ENCODE measurements at regions not wholly inside any gene's neighbourhood (a gene's known extent, or its start where the extent isn't known, plus 50 kb on each side); places are given as distances from the start of the nearest gene placed in this dataset.
"Not testable (repeated sequence)": the region's sequence is repeated elsewhere in the genome, so short reads cannot be mapped to it uniquely, and the experiment has no call there.

DNA sequence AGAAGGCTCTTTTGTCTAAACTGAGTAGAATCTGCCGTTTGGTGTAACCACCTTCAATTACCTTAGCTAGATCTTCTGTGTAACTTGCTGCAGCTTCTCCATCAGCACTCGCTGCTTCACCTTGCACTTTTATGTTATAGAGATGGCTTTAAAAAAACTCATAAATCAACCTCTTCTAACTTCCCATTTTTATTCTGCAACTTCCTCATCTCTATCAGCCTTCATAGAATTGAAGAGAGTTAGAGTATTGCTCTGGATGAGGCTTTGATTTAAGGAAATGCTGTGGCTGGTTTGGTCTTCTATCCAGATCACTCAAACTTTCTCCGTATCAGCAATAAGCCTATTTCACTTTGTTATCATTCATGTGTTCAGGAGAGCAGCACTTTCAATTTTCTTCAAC, 1131.9 kb upstream of the CELF2 start:
- DNase-seq = no peak

DNA sequence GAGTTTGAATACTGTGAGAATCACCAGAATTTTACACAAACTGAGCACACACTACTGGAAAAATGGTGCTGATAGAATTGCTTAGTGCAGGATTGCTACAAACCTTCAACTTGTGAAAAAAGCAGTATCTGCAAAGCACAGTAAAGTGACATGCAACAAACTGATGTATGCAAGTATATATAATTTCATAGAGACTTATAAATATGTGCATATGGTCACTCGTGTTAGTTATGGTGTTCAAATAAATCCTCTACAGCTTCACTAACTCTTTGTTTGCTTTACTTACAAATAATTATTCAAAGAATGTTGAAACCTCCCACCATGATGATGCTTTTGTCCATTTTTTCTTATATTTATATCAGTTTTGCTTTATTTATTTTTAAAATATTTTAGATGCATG, 1130.9 kb upstream of the CELF2 start:
- DNase-seq = no peak

DNA sequence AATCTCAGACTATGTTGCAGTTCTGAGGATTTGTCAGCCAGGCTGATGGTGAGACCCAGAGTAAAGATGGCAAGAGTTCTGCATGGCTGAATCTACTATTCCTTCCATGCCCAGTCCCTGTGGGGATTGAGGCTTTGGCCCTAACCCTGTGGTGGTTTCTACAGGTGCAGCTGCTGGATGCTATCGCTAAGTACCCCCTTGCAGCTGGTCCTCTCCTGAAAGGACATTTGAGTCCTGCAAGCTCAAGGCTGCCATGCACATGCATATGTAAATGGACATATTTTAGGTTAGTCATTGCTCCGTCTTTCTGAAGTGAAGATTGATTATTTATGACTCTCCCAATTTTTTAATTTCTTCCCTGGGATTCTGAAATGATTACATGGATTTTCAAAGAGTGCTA, 1122.2 kb upstream of the CELF2 start:
- DNase-seq = no peak

DNA sequence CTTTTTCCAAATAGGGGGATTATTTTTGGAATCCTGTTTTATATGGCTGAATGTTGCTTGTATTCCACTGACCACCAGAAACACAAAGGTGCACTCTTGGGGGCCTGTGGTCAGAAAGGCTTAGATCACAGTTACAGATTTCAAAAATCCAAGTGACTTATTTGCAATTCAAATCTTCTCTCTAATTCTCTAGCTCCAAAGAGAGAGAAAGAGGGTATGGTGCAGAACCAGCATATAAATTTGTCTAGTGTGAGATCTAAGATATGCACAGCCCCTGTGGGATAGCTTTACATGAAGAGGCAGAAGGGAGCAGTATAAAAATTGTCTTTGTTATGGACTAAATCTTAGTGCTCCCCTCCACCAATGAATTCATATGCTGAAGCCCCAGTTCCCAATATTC, 1121.7 kb upstream of the CELF2 start:
- DNase-seq = no peak

DNA sequence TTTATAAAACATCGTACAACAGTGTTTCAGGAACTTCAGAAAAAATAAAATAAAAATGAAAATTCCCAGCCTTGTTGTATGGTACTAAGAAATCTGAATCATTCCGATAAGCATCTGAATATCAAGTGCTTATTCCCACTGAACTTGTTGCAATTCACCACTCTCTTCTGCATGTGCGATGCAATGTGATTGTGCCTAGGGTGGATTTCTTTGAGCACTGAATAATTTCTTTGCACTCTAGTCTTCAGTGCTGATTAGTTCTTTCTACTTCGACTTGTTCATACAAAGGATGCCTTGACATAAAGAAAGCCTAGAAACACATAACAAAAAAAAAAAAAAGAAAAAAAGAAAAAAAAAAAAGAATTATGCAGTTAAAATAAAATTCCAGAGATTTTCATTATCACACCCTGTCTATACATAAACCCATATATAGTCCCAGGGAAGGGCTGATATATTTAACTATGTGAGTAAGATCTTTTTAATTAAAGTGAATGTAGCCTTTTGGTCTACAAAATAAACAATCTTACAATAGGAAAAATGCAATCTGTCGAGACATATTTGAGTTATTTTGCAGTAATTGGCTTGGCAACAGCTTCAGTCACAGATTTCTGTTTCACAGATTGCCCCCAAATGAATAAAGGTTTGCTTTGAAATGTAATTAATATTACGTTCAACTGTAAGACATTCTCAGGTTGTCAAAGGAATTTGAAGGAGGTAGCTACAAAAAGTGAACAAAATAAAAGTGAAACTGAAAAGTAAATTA, 1118.9 kb upstream of the CELF2 start:
- DNase-seq = no peak

DNA sequence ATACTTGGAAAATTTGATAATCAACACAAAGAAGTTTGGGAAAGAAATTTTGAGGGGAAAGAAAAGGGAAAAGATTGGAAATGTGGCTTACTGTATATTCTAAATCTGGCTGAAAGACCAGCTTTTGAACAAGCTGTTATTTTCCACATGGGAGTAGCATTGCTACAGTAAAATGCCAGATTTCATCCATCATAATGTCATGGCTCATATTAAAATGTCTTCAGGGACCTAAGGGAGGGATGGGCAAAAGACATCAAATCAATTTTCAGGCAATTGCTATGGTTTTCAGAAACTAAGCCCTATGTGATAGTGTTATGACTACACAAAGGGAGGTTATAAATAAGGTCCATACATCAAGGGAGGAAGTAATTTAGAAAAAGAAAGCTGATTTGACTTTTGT, 1116.9 kb upstream of the CELF2 start:
- DNase-seq = no peak

DNA sequence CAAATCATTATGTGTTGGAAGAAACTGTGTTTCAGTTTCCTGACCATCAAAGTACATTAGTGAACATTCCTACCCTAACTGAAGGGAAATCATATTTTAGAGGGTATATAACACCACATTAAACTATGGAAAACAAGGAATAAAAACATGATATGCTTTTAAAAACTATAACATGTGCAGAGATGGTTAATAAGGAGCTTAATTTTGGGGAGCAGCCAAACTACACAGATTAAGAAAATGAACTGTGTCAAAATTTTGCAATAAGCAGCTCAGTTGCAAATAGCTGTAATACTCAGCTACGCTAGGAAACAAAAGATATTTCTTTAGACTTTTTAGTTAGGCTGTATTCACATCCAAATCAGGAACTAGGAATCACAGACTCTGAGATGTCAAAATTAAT, 1115.7 kb upstream of the CELF2 start:
- DNase-seq = no peak

DNA sequence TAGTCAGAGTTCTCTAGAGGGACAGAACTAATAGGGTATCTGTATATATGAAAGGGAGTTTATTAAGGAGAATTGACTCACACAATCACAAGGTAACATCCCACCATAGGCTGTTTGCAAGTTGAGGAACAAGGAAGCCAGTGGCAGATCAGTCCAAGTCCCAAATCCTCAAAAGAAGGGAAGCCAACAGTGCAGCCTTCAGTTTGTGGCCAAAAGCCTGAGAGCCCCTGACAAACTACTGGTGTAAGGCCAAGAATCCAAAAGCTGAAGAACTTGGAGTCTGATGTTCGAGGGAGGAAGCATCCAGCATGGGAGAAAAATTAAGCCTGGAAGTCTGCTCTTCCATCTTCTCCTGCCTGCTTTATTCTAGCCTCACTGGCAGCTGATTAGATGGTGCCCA, 1107.2 kb upstream of the CELF2 start:
- no peak for DNase-seq

DNA sequence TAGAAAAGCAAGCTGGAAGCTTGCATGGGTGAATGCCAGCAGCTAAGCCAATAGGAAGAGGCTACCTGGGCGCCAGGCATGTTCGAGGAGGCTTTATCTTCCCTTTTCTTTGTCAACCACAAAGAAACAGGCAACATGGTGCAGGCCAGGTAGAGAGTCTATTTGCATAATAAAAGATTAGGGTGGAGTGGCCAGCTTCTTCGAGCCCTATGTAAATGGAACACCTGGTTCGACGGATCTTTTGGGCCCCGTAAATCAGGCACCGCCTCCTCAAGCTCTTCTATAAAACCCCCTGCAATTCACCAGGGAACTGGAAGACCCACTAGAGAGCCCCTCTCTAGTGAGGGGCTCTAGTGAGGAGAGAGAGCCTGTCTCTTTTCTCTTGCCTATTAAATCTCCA, 1106.2 kb upstream of the CELF2 start:
- DNase-seq = no peak

DNA sequence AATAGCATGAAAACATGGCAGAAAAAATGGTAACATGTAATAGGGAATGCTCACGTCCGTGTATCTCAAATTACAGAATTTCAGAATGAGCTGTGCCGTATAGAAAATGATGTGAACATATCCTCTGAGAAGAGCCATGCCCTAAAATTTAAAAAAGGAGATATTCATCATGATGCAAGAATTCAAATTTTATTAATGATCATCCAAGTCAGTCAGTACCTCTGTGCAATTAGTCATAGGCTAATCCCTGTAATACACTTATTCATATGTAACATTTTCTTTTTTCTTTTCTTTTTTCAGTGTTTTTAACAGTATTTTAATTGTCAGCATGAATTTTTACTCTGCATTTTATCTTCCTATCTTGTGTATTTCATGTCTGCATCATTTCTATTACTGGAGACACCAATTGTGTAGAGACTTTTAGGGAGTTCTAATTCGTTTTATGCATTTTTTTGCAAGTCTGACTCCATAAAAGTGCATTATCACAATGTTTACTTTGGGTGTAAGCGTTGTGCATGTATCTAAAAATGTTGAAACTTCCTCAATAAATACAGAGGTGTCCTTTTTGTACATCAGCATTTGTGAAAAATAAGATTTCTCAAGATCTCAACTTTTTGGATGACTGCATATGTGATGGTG, 1103.7 kb upstream of the CELF2 start:
- no peak for DNase-seq

DNA sequence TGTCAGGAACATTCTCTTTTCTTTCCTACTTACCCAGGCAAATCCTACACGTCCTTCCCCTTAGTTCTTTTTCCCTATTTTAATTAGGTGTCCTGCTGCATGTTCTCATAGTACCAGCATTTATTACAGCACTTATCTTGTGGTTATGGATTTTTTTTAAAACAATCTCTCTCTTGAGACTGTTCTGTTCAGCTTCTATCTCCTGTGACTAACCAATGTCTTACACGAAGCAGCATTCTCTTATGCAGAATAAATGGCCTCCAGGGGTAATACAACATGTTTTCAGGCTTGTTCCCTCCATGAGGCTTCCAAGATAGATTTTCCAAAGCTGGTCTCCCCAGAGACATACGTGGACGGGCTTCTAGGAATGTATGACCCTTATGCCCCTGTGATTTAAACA, 1096.1 kb upstream of the CELF2 start:
- no peak for DNase-seq

DNA sequence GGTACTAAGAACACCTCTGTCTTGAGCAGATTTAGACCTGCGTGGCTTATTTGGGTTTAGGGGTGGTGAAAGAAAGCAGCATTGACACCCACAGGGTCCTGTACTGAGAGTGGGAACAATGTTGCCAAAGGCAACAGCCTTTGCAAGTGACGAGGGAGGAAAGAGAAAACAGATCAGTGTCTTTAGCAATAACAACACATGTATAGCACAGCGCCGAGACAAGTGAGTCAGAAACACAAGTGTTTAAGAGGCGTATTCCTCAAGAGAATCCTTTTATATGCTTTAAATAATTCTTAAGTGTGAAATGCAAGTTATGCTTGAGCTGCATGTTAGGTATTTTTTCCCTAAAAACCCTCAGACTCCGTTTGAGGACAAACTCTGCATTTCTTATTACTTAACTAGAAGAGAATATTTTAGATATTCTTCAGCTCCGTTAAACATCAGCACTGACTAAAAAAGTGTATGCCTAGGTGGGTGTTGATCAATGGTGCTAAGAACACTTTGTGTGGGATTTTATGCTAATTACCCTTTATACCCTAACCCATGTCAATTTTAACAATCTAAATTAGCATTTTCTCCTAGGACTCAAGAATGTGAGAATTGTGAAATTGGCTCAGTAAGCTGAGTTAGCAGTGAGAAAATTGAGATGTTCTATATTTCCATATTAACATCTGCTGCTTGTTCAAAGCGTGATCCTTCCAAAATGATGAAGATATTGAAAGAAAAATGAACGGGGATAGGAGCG, 1095.4 kb upstream of the CELF2 start:
- DNase-seq = no peak

DNA sequence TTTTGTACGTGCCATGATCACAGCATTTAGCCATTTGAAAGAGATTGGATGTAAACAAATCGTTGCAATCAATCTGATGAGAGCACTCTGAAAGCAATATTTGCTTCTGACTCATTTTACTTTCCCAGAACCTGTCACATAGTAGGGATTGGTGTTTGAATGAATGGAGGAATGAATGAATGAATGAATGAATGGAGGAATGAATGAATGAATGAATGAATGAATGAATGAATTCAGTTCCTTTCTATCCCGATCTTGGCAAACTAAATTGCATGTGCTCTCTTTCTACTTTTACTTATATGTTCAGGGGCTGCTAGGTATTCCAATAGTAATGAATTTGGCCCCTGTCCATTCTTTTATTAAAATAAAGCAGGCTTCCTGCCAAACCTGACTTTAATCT, 1091.7 kb upstream of the CELF2 start:
- DNase-seq = no peak

DNA sequence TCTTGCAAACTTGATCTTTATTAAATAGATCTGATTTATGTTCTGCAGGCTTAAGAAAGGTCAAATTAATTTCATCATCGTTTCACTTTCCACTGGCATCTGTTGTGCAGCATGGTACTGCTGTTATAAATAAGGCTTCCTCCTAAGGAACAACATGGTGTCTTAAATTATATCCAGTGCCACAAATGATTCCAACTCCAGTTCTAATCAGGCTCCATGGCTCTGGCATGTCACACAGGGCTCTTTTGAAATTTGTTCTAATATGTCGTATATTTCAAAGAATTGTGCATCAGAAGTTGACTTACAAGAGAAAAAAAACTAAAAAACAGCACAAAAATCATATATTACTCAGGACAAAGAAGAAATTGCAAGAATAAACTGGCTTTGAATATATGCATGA, 1090.8 kb upstream of the CELF2 start:
- no peak for DNase-seq

DNA sequence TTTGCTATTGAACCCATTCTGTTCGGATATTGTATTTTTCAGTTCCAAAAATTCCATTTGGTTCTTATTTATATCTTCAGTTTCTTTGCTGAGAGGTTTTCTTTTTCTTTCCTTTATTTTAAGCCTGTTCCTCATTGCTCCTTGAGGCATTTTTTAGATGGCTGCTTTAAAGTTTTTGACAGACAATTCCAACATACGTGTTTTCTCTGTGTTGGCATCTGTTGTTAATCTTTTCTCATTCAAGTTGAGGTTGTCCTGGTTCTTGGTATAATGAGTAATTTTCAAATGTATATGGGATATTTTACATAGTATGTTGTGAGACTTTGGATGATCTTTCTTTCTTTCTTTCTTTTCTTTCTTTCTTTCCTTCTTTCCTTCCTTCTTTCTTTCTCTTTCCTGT, 1078.0 kb upstream of the CELF2 start:
- DNase-seq = no peak

DNA sequence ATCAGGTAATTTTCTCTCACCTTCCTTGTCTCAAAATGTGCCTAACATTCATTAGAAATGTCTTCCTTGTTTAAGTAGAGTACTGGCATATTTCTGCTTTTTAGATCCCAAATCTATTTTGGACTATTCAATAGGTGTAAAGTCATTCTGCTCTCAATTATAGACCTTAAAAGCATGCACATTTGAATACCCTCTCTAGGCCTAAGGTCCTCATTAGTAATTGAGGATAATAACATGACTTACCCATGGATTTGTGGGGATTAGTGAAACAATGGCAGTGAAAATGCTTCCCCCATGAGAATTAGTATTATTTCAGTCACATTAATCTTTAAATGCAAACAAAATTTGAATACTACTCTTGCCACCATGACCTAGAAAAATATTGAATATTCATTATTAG, 1073.0 kb upstream of the CELF2 start:
- DNase-seq = no peak

DNA sequence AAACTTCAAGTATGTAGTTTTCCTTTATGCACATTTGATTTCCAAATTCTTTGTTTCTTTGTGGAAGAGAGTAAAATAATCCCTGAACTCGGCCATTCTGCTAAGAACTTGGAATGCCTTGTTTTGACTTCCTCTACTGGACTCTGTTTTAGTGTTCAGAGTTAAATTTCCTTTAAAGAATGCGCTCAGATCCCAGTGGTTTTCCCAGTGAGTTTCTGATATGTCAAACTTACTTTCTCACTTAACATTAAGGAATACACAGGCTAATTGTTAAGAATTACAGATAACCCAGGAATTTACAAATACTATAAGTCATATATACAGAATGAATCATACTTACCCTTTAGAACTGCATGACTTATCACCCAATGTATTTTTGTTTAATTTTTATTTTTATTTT, 1067.6 kb upstream of the CELF2 start:
- no peak for DNase-seq

DNA sequence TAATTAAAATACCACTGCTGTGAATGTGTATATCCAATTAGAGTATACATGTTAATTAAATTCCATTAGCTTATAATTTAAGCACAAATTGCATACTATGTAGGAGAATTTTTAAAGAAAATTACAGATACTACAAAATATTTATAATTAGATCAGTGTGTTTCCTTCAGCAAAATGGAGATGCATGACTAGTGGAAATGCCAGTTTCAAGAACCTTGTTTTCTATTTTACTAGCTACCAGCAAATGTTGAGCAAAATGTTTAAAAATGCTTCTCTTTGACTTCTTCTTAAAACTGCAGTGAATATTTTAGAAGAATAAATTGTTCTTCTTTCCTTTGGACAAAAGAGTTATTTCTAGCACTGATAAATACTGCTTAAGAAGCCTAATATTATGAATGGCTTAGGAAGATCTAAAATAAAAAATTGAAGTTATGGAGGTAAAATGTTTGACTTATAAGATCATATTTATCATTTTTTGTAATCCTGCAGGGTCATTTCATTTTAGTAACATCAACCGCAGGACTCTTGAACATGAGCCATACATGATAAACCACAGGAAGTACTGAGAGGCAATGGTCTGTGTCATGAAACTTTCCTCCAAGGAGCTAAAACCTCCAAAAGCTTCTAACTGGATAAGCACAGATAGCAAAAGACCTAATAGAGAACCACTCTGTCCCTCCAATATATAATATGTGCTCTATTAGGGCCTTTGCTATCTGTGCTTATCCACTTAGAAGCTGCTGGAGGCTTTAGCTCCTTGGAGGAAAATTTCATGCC, 1066.0 kb upstream of the CELF2 start:
- no peak for DNase-seq

DNA sequence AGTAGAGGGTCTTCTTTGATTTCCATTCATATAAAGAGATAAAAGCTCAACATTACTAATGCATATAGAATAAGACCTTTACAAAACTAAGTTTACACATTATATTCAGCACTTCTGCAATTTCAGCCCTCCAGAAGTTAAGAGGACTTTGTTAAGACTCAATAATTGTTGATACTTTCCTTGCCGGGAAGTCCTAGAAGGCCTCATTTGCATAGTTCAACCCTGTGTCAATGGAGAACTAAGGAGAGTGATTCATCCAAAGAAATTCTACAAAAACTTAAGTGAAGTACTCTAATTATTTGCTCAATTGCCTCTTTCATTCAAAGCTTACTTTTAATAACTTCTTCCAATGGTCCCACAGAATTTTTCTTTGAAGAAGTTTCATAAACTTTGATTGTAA, 1060.3 kb upstream of the CELF2 start:
- no peak for DNase-seq

DNA sequence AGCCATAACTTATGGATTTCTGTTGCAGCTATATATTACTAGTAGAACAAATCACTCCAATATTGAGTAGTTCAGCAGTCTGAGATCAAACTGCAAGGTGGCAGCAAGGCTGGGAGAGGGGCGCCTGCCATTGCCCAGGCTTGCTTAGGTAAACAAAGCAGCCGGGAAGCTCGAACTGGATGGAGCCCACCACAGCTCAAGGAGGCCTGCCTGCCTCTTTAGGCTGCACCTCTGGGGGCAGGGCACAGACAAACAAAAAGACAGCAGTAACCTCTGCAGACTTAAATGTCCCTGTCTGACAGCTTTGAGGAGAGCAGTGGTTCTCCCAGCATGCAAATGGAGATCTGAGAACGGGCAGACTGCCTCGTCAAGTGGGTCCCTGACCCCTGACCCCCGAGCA, 1059.8 kb upstream of the CELF2 start:
- DNase-seq = not testable (repeated sequence)

DNA sequence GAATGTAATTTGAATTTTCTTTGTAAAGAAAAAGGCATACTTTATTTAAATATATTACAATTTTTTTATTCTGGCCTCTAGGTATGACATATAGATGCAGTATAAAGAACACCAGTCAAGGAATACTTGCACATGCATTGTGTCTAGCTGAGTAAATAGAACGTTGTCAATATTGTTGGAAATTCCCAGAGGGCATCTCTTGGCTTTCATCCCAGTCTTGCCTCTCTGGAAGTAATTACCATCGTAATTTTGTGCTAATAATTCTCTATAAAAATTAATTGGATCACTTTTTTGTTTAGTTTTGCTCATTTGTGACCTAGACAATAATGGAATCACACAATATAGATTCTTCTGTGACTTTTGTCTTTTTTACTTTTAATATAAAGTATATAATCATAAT, 1052.3 kb upstream of the CELF2 start:
- no peak for DNase-seq

DNA sequence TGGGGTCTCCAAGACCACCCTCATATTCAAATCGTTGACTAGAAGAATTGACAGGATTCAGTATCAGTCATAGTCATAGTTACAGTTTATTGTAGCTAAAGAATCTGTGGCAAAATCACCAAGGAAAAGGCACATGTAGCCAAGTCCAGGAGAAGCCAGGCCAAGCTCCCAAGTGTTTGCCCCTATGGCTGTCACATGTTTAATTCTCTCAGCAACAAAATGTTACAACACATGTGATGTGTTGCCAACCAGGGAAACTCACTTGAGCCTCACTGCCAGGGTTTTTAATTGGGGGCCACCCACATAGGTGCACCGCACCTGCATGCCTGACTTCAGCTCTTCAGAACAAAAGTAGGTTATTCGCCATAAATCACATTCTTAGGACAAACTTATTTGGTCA, 1030.9 kb upstream of the CELF2 start:
- no peak for DNase-seq

DNA sequence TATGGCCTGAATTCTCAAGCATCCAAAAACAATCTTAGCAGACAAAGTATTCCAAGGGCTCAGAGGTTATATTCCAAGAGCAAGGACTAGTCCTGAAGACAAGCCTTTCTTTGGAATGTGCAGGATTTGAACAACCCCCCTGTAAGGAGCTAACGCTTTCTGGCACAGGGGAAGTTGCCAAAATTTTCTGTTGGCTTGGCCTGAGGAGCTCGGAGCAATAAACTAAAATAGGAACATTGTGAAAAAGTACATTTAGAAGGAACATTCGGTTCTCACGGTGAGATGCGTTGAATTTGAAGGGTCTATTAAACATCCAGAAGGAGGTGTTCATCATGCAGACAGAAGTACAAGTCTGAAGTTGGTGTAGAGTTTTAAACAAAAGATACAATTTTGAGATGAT, 1030.5 kb upstream of the CELF2 start:
- no peak for DNase-seq

Data from T-helper 2 cell (primary cell).